ENCODE measurements at regions not wholly inside any gene's neighbourhood (a gene's known extent, or its start where the extent isn't known, plus 50 kb on each side); places are given as distances from the start of the nearest gene placed in this dataset.

GRCh38 chr17:45715787-45716186, 68.3 kb upstream of the CRHR1 start:
- ChIA-PET CTCF (interaction anchor here (0.7 kb wide), 1 partner anchor 203 kb away, joined by 3 read pairs; no protein-coding TSS in a partner anchor), POLR2A (no interaction called here)
- TF ChIP-seq CTCF (IDR thresholded peaks at IDR 0.05; ENCODE audit: unreplicated experiment) = no peak
- Mint-ChIP-seq H3K36me3 (ENCODE audit: insufficient read depth, unreplicated experiment) (no peaks in the 10 kb centered on the region), H3K27ac (ENCODE audit: low read depth, unreplicated experiment) (no peak overlapping the region), H3K9me3 (ENCODE audit: unreplicated experiment) (no peaks in the 10 kb centered on the region), H3K4me3 (ENCODE audit: unreplicated experiment) (no peak overlapping the region), H3K27me3 (ENCODE audit: insufficient read depth, unreplicated experiment) (peaks cover 52% of the 10 kb centered on the region), H3K4me1 (ENCODE audit: insufficient read depth, unreplicated experiment) (peaks cover 14% of the 10 kb centered on the region)
- intact Hi-C loops (cut with micrococcal nuclease) = no loop called here
- DNase-seq (ENCODE audit: unreplicated experiment) = no peak
- no TSS peak for BruUV-seq (replicated peaks)

- intact Hi-C loops (cut with micrococcal nuclease) = no loop called here
- CTCF ChIA-PET = no interaction called here
- Mint-ChIP-seq H3K36me3 (ENCODE audit: insufficient read depth, unreplicated experiment) (no peaks in the 10 kb centered on the region), H3K4me3 (ENCODE audit: unreplicated experiment) (no peak overlapping the region), H3K27ac (ENCODE audit: low read depth, unreplicated experiment) (no peak overlapping the region), H3K4me1 (ENCODE audit: insufficient read depth, unreplicated experiment) (peaks cover 14% of the 10 kb centered on the region), H3K9me3 (ENCODE audit: unreplicated experiment) (peaks cover 3% of the 10 kb centered on the region), H3K27me3 (ENCODE audit: insufficient read depth, unreplicated experiment) (peaks cover 36% of the 10 kb centered on the region)
- POLR2A ChIA-PET = interaction anchor here (0.8 kb wide), 1 partner anchor 70 kb away, joined by 3 read pairs; no protein-coding TSS in a partner anchor
- BruUV-seq (replicated peaks) = no TSS peak
- no peak for TF ChIP-seq CTCF (IDR thresholded peaks at IDR 0.05; ENCODE audit: unreplicated experiment)
- no peak for DNase-seq (ENCODE audit: unreplicated experiment)
Observed at GRCh38 chr17:45718791-45719190, 65.3 kb upstream of the CRHR1 start.

- peak; percentile 83 for DNase-seq (ENCODE audit: unreplicated experiment)
- BruUV-seq (replicated peaks) = no TSS peak
- Mint-ChIP-seq H3K4me1 (ENCODE audit: insufficient read depth, unreplicated experiment) (peaks cover 14% of the 10 kb centered on the region), H3K36me3 (ENCODE audit: insufficient read depth, unreplicated experiment) (no peaks in the 10 kb centered on the region), H3K4me3 (ENCODE audit: unreplicated experiment) (no peak overlapping the region), H3K9me3 (ENCODE audit: unreplicated experiment) (peaks cover 7% of the 10 kb centered on the region), H3K27ac (ENCODE audit: low read depth, unreplicated experiment) (no peak overlapping the region), H3K27me3 (ENCODE audit: insufficient read depth, unreplicated experiment) (peaks cover 36% of the 10 kb centered on the region)
- POLR2A ChIA-PET = interaction anchor here (0.5 to 0.8 kb wide), 4 partner anchors 71 to 661 kb away, joined by 3 read pairs; no protein-coding TSS in a partner anchor
- TF ChIP-seq CTCF (IDR thresholded peaks at IDR 0.05; ENCODE audit: unreplicated experiment) = peak; percentile 65
- intact Hi-C loops (cut with micrococcal nuclease) = loop anchor here (5.0 kb wide), 1 partner anchor 77 kb away; no protein-coding TSS in a partner anchor
- CTCF ChIA-PET = interaction anchor here (0.6 to 1.8 kb wide), 8 partner anchors 10 to 117 kb away, joined by 3 to 7 read pairs (median 4); no protein-coding TSS in a partner anchor
Observed at GRCh38 chr17:45719335-45720071, 64.6 kb upstream of the CRHR1 start.

GRCh38 chr17:45720386-45720785, 63.7 kb upstream of the CRHR1 start:
- peaks cover 41% of the 10 kb centered on the region for H3K27me3 Mint-ChIP-seq (ENCODE audit: insufficient read depth, unreplicated experiment)
- peaks cover 14% of the 10 kb centered on the region for H3K4me1 Mint-ChIP-seq (ENCODE audit: insufficient read depth, unreplicated experiment)
- intact Hi-C loops (cut with micrococcal nuclease) = loop anchor here (5.0 kb wide), 1 partner anchor 78 kb away; no protein-coding TSS in a partner anchor
- BruUV-seq (replicated peaks) = no TSS peak
- TF ChIP-seq CTCF (IDR thresholded peaks at IDR 0.05; ENCODE audit: unreplicated experiment) = no peak
- CTCF ChIA-PET = interaction anchor here (0.6 to 1.8 kb wide), 11 partner anchors 11 to 116 kb away, joined by 3 to 7 read pairs (median 3); no protein-coding TSS in a partner anchor
- no peak overlapping the region for H3K4me3 Mint-ChIP-seq (ENCODE audit: unreplicated experiment)
- peaks cover 7% of the 10 kb centered on the region for H3K9me3 Mint-ChIP-seq (ENCODE audit: unreplicated experiment)
- no peak for DNase-seq (ENCODE audit: unreplicated experiment)
- POLR2A ChIA-PET = no interaction called here
- H3K27ac Mint-ChIP-seq (ENCODE audit: low read depth, unreplicated experiment) = no peak overlapping the region
- H3K36me3 Mint-ChIP-seq (ENCODE audit: insufficient read depth, unreplicated experiment) = no peaks in the 10 kb centered on the region

All from MCF 10A (cell line).